ENCODE measurements at regions not wholly inside any gene's neighbourhood (a gene's known extent, or its start where the extent isn't known, plus 50 kb on each side); places are given as distances from the start of the nearest gene placed in this dataset.
"Not testable (repeated sequence)": the region's sequence is repeated elsewhere in the genome, so short reads cannot be mapped to it uniquely, and the experiment has no call there.

GRCh38 chr10:3319811-3320226, 147.2 kb upstream of the PITRM1 start:
- H3K4me3 ChIP-seq (ENCODE audit: control insufficient read depth, low read depth, low read length) = no peak overlapping the region
- no peak for TF ChIP-seq CTCF (IDR thresholded peaks at IDR 0.05; ENCODE audit: control insufficient read depth, insufficient read depth, low read depth, low read length, missing control alignments)
- no peak for DNase-seq (ENCODE audit: low read depth)

GRCh38 chr10:3318480-3318807, 145.9 kb upstream of the PITRM1 start:
- DNase-seq (ENCODE audit: low read depth) = not testable (repeated sequence)

GRCh38 chr10:3317553-3318479, 145.2 kb upstream of the PITRM1 start:
- DNase-seq (ENCODE audit: low read depth); H3K4me3 ChIP-seq (ENCODE audit: control insufficient read depth, low read depth, low read length): not testable (repeated sequence)

More at GRCh38 chr10:3318480-3318807, 145.9 kb upstream of the PITRM1 start:
- H3K4me3 ChIP-seq (ENCODE audit: control insufficient read depth, low read depth, low read length) = not testable (repeated sequence)

GRCh38 chr10:3314445-3315085, 142.0 kb upstream of the PITRM1 start:
- not testable (repeated sequence) for H3K4me3 ChIP-seq (ENCODE audit: control insufficient read depth, low read depth, low read length)

GRCh38 chr10:3313784-3314444, 141.3 kb upstream of the PITRM1 start:
- DNase-seq (ENCODE audit: low read depth) = peak; percentile 29
- not testable (repeated sequence) for H3K4me3 ChIP-seq (ENCODE audit: control insufficient read depth, low read depth, low read length)

More at GRCh38 chr10:3314445-3315085, 142.0 kb upstream of the PITRM1 start:
- not testable (repeated sequence) for DNase-seq (ENCODE audit: low read depth)

- no peak for TF ChIP-seq CTCF (IDR thresholded peaks at IDR 0.05; ENCODE audit: control insufficient read depth, insufficient read depth, low read depth, low read length, missing control alignments)
- DNase-seq (ENCODE audit: low read depth) = no peak
- H3K4me3 ChIP-seq (ENCODE audit: control insufficient read depth, low read depth, low read length) = no peak overlapping the region
Observed at GRCh38 chr10:3312403-3312940, 139.9 kb upstream of the PITRM1 start.

GRCh38 chr10:3310016-3310784, 137.6 kb upstream of the PITRM1 start:
- no peak for DNase-seq (ENCODE audit: low read depth)
- H3K4me3 ChIP-seq (ENCODE audit: control insufficient read depth, low read depth, low read length) = no peak overlapping the region
- TF ChIP-seq CTCF (IDR thresholded peaks at IDR 0.05; ENCODE audit: control insufficient read depth, insufficient read depth, low read depth, low read length, missing control alignments) = no peak

- DNase-seq (ENCODE audit: low read depth) = no peak
- H3K4me3 ChIP-seq (ENCODE audit: control insufficient read depth, low read depth, low read length) = no peak overlapping the region
- TF ChIP-seq CTCF (IDR thresholded peaks at IDR 0.05; ENCODE audit: control insufficient read depth, insufficient read depth, low read depth, low read length, missing control alignments) = no peak
Observed at GRCh38 chr10:3306050-3306449, 133.5 kb upstream of the PITRM1 start.
